ENCODE measurements at regions not wholly inside any gene's neighbourhood (a gene's known extent, or its start where the extent isn't known, plus 50 kb on each side); places are given as distances from the start of the nearest gene placed in this dataset.
"Not testable (repeated sequence)": the region's sequence is repeated elsewhere in the genome, so short reads cannot be mapped to it uniquely, and the experiment has no call there.

- Mint-ChIP-seq H3K4me3 (no peak overlapping the region), H3K27me3 (no peaks in the 10 kb centered on the region), H3K9me3 (no peaks in the 10 kb centered on the region), H3K36me3 (no peaks in the 10 kb centered on the region), H3K4me1 (no peaks in the 10 kb centered on the region), H3K27ac (no peak overlapping the region)
- no peak for DNase-seq
- POLR2A ChIA-PET = no interaction called here
- ATAC-seq (ENCODE audit: low read depth) = no peak
These were observed 707.9 kb upstream of the CHD1 start for GRCh38 chr5:99636663-99637062.

GRCh38 chr5:99621772-99622681 lies 693.2 kb upstream of the CHD1 start:
- Mint-ChIP-seq H3K27me3 (no peaks in the 10 kb centered on the region), H3K4me1 (no peaks in the 10 kb centered on the region), H3K9me3 (peaks cover 2% of the 10 kb centered on the region), H3K4me3 (no peak overlapping the region), H3K36me3 (no peaks in the 10 kb centered on the region), H3K27ac (no peak overlapping the region)
- ATAC-seq (ENCODE audit: low read depth) (no peak), DNase-seq (no peak)
- POLR2A ChIA-PET = no interaction called here

GRCh38 chr5:99617335-99617734 lies 688.5 kb upstream of the CHD1 start:
- POLR2A ChIA-PET = no interaction called here
- H3K9me3 Mint-ChIP-seq = peaks cover 2% of the 10 kb centered on the region
- no peak for ATAC-seq (ENCODE audit: low read depth)
- no peaks in the 10 kb centered on the region for H3K4me1 Mint-ChIP-seq
- no peak for DNase-seq
- no peaks in the 10 kb centered on the region for H3K27me3 Mint-ChIP-seq
- H3K4me3 Mint-ChIP-seq = no peak overlapping the region
- H3K36me3 Mint-ChIP-seq = no peaks in the 10 kb centered on the region
- H3K27ac Mint-ChIP-seq = no peak overlapping the region

- ATAC-seq (ENCODE audit: low read depth) = no peak
These were observed 686.1 kb upstream of the CHD1 start for GRCh38 chr5:99614888-99615287.

GRCh38 chr5:99607124-99607523 lies 678.3 kb upstream of the CHD1 start:
- POLR2A ChIA-PET = no interaction called here
- Mint-ChIP-seq H3K36me3 (no peaks in the 10 kb centered on the region), H3K27me3 (no peaks in the 10 kb centered on the region)

More at GRCh38 chr5:99614888-99615287, 686.1 kb upstream of the CHD1 start:
- DNase-seq = no peak
- H3K27me3 Mint-ChIP-seq = no peaks in the 10 kb centered on the region
- H3K4me3 Mint-ChIP-seq = no peak overlapping the region
- no peaks in the 10 kb centered on the region for H3K36me3 Mint-ChIP-seq
- H3K9me3 Mint-ChIP-seq = peaks cover 2% of the 10 kb centered on the region
- POLR2A ChIA-PET = no interaction called here
- H3K27ac Mint-ChIP-seq = no peak overlapping the region
- no peaks in the 10 kb centered on the region for H3K4me1 Mint-ChIP-seq

GRCh38 chr5:99605904-99606303 lies 677.1 kb upstream of the CHD1 start:
- no peaks in the 10 kb centered on the region for H3K27me3 Mint-ChIP-seq
- DNase-seq (no peak), ATAC-seq (ENCODE audit: low read depth) (no peak)
- no peaks in the 10 kb centered on the region for H3K36me3 Mint-ChIP-seq
- H3K4me1 Mint-ChIP-seq = no peaks in the 10 kb centered on the region
- no peak overlapping the region for H3K4me3 Mint-ChIP-seq
- POLR2A ChIA-PET = no interaction called here
- H3K9me3 Mint-ChIP-seq = peaks cover 1% of the 10 kb centered on the region
- H3K27ac Mint-ChIP-seq = no peak overlapping the region

More at GRCh38 chr5:99607124-99607523, 678.3 kb upstream of the CHD1 start:
- no peak for DNase-seq
- Mint-ChIP-seq H3K9me3 (peaks cover 1% of the 10 kb centered on the region), H3K27ac (no peak overlapping the region), H3K4me3 (no peak overlapping the region), H3K4me1 (no peaks in the 10 kb centered on the region)
- ATAC-seq (ENCODE audit: low read depth) = no peak

GRCh38 chr5:99600952-99601351 lies 672.1 kb upstream of the CHD1 start:
- POLR2A ChIA-PET = no interaction called here
- H3K4me3 Mint-ChIP-seq = no peak overlapping the region

GRCh38 chr5:99590806-99591205 lies 662.0 kb upstream of the CHD1 start:
- Mint-ChIP-seq H3K27ac (no peak overlapping the region), H3K36me3 (no peaks in the 10 kb centered on the region), H3K27me3 (no peaks in the 10 kb centered on the region), H3K4me1 (no peaks in the 10 kb centered on the region), H3K9me3 (no peaks in the 10 kb centered on the region), H3K4me3 (no peak overlapping the region)
- no peak for ATAC-seq (ENCODE audit: low read depth)
- DNase-seq = no peak
- POLR2A ChIA-PET = no interaction called here

More at GRCh38 chr5:99600952-99601351, 672.1 kb upstream of the CHD1 start:
- no peaks in the 10 kb centered on the region for H3K4me1 Mint-ChIP-seq
- H3K36me3 Mint-ChIP-seq = no peaks in the 10 kb centered on the region
- no peak for ATAC-seq (ENCODE audit: low read depth)
- H3K27ac Mint-ChIP-seq = no peak overlapping the region
- H3K9me3 Mint-ChIP-seq = peaks cover 1% of the 10 kb centered on the region
- DNase-seq = no peak
- H3K27me3 Mint-ChIP-seq = no peaks in the 10 kb centered on the region

GRCh38 chr5:99589424-99589823 lies 660.6 kb upstream of the CHD1 start:
- no peaks in the 10 kb centered on the region for H3K4me1 Mint-ChIP-seq
- H3K36me3 Mint-ChIP-seq = no peaks in the 10 kb centered on the region
- POLR2A ChIA-PET = no interaction called here
- no peak overlapping the region for H3K4me3 Mint-ChIP-seq
- no peaks in the 10 kb centered on the region for H3K27me3 Mint-ChIP-seq
- DNase-seq (no peak), ATAC-seq (ENCODE audit: low read depth) (no peak)
- H3K9me3 Mint-ChIP-seq = no peaks in the 10 kb centered on the region
- no peak overlapping the region for H3K27ac Mint-ChIP-seq

GRCh38 chr5:99587983-99588382 lies 659.2 kb upstream of the CHD1 start:
- H3K4me1 Mint-ChIP-seq = no peaks in the 10 kb centered on the region
- POLR2A ChIA-PET = no interaction called here
- no peak overlapping the region for H3K4me3 Mint-ChIP-seq
- H3K27me3 Mint-ChIP-seq = no peaks in the 10 kb centered on the region
- H3K27ac Mint-ChIP-seq = no peak overlapping the region
- no peak for ATAC-seq (ENCODE audit: low read depth)
- no peaks in the 10 kb centered on the region for H3K9me3 Mint-ChIP-seq
- DNase-seq = no peak
- no peaks in the 10 kb centered on the region for H3K36me3 Mint-ChIP-seq

- ATAC-seq (ENCODE audit: low read depth) (no peak), DNase-seq (no peak)
- Mint-ChIP-seq H3K27me3 (no peaks in the 10 kb centered on the region), H3K27ac (no peak overlapping the region), H3K36me3 (no peaks in the 10 kb centered on the region), H3K4me3 (no peak overlapping the region), H3K9me3 (no peaks in the 10 kb centered on the region), H3K4me1 (no peaks in the 10 kb centered on the region)
- POLR2A ChIA-PET = no interaction called here
These were observed 658.1 kb upstream of the CHD1 start for GRCh38 chr5:99586878-99587277.

- H3K4me1 Mint-ChIP-seq; POLR2A ChIA-PET; H3K27ac Mint-ChIP-seq; H3K27me3 Mint-ChIP-seq; ATAC-seq (ENCODE audit: low read depth); H3K4me3 Mint-ChIP-seq; H3K36me3 Mint-ChIP-seq; DNase-seq; H3K9me3 Mint-ChIP-seq: not testable (repeated sequence)
These were observed 652.4 kb upstream of the CHD1 start for GRCh38 chr5:99581204-99581603.

GRCh38 chr5:99562937-99563627 lies 634.3 kb upstream of the CHD1 start:
- DNase-seq; H3K9me3 Mint-ChIP-seq; H3K36me3 Mint-ChIP-seq; H3K27ac Mint-ChIP-seq; H3K27me3 Mint-ChIP-seq; H3K4me1 Mint-ChIP-seq; POLR2A ChIA-PET; H3K4me3 Mint-ChIP-seq; ATAC-seq (ENCODE audit: low read depth): not testable (repeated sequence)

GRCh38 chr5:99553211-99553810 lies 624.5 kb upstream of the CHD1 start:
- POLR2A ChIA-PET = no interaction called here
- Mint-ChIP-seq H3K27me3 (no peaks in the 10 kb centered on the region), H3K27ac (no peak overlapping the region), H3K4me1 (no peaks in the 10 kb centered on the region), H3K4me3 (no peak overlapping the region), H3K9me3 (no peaks in the 10 kb centered on the region), H3K36me3 (no peaks in the 10 kb centered on the region)
- DNase-seq = no peak
- ATAC-seq (ENCODE audit: low read depth) = no peak
